ENCODE measurements at regions not wholly inside any gene's neighbourhood (a gene's known extent, or its start where the extent isn't known, plus 50 kb on each side); places are given as distances from the start of the nearest gene placed in this dataset.

DNA sequence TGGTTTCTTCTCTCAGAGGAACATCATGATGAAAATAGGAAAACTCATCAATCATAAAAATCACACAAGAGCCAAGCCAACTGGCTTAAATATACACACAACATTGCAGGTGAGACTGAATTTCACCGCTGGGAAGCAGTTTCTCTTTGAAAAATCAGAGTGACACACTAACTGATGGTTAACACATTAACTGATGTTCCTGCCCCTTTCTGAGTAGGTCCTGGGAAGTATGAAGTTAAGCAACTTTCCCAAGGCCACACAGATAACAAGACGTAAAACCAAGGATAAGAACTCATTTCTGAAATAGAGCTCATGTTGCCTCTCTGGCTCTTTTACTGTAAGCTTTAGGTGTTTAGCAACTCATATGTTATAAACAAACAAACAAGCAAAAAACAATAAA is 813.7 kb upstream of the HS3ST1 start:
- TF ChIP-seq, protein P1, sequence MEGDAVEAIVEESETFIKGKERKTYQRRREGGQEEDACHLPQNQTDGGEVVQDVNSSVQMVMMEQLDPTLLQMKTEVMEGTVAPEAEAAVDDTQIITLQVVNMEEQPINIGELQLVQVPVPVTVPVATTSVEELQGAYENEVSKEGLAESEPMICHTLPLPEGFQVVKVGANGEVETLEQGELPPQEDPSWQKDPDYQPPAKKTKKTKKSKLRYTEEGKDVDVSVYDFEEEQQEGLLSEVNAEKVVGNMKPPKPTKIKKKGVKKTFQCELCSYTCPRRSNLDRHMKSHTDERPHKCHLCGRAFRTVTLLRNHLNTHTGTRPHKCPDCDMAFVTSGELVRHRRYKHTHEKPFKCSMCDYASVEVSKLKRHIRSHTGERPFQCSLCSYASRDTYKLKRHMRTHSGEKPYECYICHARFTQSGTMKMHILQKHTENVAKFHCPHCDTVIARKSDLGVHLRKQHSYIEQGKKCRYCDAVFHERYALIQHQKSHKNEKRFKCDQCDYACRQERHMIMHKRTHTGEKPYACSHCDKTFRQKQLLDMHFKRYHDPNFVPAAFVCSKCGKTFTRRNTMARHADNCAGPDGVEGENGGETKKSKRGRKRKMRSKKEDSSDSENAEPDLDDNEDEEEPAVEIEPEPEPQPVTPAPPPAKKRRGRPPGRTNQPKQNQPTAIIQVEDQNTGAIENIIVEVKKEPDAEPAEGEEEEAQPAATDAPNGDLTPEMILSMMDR (conservative IDR thresholded peaks at IDR 0.05; ENCODE audit: low read depth, low read length), result no peak
- DNase-seq (ENCODE audit: low read depth), result no peak
- no peak overlapping the region for H3K4me3 ChIP-seq (ENCODE audit: low read length)

DNA sequence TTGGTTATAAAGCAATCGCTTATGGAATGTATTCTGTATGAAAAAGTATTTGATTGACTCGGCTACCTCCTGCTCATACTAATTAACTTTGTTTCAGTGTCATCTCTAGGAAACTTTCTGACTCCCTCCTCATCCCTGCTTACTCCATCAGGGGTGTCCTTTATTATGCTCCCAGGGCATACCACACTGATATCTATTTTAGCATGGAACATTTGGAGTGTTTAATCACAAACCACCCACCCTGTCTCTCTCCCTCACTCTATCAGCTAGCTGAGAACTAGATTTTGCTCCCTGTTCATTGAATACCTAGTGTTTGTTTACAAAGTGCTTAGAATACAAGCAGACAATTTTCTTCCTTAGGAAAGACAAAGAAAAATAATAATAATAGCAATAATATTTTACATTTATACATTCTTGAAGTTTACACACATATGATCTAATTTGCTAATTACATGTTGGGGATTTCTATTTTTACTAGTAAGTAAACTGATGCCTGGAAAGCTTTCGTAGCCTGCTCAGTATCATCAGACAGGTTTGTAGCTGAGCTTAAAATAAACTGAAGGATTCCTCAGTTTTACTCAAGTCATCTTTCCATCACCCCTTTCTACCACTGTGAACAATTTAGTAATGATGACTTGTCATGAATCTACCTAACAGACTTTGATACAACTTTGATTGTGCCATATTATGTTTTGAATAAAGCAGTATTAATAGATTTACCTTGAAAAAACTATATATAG is 811.4 kb upstream of the HS3ST1 start:
- H3K4me3 ChIP-seq (ENCODE audit: low read length), result no peak overlapping the region
- no peak for DNase-seq (ENCODE audit: low read depth)
- TF ChIP-seq, protein P1 (conservative IDR thresholded peaks at IDR 0.05; ENCODE audit: low read depth, low read length), result no peak

DNA sequence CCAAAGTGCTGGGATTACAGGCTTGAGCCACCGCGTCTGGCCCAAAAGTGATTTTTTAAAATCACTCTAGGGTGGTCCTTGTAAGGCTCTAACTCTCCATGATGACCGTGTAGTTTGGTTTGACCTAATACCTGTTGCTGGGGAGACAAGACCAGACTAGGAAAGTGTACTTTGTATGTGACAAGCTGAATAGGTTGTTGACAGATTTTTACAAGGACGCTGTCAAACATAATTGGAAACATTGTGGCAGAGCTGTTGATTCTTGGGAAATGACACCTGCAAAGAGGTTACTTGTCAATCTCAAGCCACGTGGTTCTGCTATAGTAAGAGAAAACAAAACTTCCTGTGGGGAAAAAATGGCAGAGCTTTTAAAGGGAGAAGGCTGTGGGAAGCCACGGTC is 802.4 kb upstream of the HS3ST1 start:
- TF ChIP-seq, protein P1 (conservative IDR thresholded peaks at IDR 0.05; ENCODE audit: low read depth, low read length), result no peak
- no peak for DNase-seq (ENCODE audit: low read depth)
- H3K4me3 ChIP-seq (ENCODE audit: low read length), result no peak overlapping the region

DNA sequence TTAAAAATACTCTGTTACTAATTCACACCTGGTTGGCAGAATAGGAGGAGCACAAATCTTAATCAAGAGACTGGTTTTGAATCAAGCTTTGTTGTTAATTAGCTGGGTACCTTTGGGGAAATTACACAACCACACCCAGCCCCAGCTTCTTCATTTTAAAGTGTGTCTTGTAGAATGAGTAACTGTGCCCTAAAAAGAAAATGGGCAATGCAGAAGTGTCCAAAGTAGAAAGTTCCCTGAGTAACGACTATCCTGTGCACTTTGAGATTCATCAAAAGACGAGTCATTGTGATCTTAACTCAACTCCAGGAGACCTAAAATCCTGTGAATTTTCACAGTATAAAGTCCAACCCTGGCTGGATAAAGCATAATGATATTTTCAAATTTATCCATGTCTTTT is 792.3 kb upstream of the HS3ST1 start:
- TF ChIP-seq, protein P1 (conservative IDR thresholded peaks at IDR 0.05; ENCODE audit: low read depth, low read length), result no peak
- no peak overlapping the region for H3K4me3 ChIP-seq (ENCODE audit: low read length)
- DNase-seq (ENCODE audit: low read depth), result no peak

DNA sequence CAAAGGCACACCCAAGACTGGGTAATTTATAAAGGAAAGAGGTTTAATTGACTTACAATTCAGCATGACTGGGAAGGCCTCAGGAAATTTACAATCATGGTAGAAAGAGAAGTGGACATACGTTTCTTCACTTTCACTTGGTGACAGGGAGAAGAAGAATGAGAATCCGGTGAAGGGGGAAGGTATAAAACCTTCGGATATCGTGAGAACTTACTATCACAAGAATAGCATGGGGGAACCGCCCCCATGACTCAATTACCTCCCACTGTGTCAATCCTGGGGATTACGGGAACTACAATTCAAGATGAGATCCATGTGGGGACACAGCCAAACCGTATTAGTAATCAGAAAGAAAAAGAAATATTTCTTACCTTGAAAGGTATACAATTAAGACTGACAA is 782.9 kb upstream of the HS3ST1 start:
- TF ChIP-seq, protein P1 (conservative IDR thresholded peaks at IDR 0.05; ENCODE audit: low read depth, low read length), result no peak
- DNase-seq (ENCODE audit: low read depth), result no peak
- no peak overlapping the region for H3K4me3 ChIP-seq (ENCODE audit: low read length)

DNA sequence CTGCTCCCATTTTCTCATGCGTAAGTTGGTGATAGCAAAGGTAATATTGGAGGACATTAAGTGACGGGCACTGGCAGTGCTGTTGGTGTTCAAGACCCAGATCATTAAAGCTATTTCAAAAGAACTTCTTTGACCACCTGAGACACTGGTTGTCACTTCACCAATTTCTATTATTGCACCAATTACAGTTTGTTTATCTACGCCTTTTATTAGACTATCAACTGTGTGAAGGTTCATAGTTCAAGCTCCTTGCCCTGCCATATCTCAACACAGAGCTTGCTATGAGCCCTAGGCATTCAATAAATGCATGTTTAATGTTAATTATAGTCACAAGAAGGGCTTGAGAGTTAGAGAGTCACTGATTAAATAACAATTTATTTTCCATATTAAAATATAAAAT is 778.7 kb upstream of the HS3ST1 start:
- TF ChIP-seq, protein P1 (conservative IDR thresholded peaks at IDR 0.05; ENCODE audit: low read depth, low read length), result no peak
- no peak for DNase-seq (ENCODE audit: low read depth)
- no peak overlapping the region for H3K4me3 ChIP-seq (ENCODE audit: low read length)

DNA sequence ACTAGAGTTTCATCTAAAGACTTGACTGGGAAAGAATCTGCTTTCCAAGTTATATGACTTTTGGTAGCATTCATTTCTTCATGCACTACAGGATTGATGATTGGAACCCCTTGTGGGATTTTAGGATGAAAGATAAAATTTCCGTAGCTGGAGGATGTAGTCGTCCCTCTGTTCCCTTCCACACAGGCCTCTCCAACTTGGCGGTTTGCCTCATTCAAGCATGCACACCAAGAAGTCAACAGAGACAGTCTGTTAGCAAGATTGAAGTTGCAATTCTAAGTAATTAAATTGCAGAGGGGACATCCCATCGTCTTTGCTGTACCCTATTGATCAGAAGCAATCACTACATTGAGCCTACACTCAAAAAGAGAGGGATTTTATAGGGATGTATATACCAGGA is 777.4 kb upstream of the HS3ST1 start:
- TF ChIP-seq, protein P1 (conservative IDR thresholded peaks at IDR 0.05; ENCODE audit: low read depth, low read length), result no peak
- no peak for DNase-seq (ENCODE audit: low read depth)
- no peak overlapping the region for H3K4me3 ChIP-seq (ENCODE audit: low read length)

All from retinal pigment epithelial cell (primary cell).